ENCODE measurements at regions not wholly inside any gene's neighbourhood (a gene's known extent, or its start where the extent isn't known, plus 50 kb on each side); places are given as distances from the start of the nearest gene placed in this dataset.
"Not testable (repeated sequence)": the region's sequence is repeated elsewhere in the genome, so short reads cannot be mapped to it uniquely, and the experiment has no call there.

DNA sequence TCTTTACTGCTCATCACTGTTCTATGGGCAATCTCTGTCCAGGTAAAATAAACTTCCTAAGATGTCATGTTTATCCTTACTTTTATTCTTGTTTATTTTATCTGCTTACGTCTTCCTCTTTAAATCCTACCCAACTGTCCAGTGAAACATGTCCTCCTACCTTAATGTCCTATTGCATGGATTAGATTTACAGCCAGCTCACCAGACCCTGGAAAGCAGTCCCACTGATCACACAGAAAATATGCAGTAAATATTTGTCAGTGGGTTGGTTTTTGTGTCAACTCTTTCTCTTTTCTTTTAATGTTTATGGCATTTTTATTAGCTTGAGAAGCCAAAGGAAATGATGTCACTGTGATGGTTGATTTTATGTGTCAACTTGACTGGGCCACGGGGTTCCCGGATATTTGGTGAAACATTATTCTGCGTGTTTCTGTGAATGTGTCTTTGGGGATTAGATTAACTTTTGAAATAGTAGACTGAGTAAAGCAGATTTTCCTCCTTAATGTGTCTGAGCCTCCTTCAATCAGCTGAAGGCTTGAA, 258.3 kb downstream of the SRGAP2C start:
- DNase-seq (ENCODE audit: low spot score) = no peak

DNA sequence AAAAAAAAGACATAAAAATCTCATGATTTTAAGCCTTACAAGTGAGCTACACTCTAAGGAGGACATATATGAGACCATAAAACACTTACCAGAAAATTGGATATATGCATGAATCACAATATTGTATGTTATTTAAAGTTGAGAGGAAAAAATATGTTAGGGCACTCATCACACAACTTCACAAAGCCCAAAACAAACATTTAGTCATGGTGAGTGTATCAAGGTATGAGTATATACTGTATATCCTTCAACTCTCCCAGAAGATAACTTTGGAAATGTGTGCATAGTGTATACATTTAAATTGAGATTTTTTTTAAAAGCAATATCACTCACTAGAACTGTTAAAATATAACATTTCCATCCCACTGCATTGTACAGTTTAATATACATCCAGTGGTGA, 259.3 kb downstream of the SRGAP2C start:
- no peak for DNase-seq (ENCODE audit: low spot score)

DNA sequence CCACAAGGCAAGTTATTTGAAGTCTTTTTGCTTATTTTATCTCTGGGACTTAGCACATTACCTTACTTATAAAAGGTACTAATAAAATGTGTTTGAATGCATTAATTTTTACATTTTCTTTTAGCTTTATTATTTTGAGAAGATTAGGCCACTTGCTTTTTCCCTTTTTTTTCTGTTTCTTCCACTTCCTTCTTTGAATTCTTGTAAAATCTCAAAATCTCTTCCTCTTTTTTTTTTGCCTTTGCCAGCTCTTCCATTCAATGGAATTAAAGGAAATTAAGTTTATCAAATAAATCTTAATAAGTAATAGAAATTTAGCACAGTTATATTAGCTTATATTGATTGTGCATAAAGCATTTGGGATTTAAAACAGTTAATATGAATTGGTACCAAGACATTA, 260.9 kb downstream of the SRGAP2C start:
- no peak for DNase-seq (ENCODE audit: low spot score)

DNA sequence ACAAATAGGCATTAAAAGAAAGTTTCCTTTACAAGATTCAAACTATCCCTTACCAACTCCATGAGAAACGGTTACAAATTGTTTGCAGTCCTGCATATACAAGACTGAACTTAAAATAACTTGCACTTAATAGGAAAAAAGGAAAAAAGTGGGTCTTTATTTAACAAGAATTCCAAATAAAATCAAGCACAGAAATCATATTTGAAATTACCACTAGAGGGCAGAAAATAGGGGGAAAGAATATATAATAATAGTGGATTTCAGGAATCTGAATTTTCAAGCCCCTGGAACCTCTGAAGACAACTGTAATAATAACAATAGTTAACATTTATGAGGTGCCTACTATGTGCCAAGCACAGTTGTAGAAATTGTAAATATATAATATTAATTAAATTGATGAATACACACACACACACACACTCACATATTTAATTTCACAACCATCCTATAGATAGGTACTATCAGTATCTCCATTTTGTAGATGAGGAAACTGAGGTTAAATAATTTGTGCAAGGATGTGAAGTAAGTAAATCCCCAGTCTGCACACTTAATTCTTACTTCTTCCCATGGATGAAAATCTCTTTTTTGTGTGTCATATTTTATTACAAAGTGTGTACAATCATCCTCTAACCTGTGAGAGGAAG, 262.6 kb downstream of the SRGAP2C start:
- not testable (repeated sequence) for DNase-seq (ENCODE audit: low spot score)

DNA sequence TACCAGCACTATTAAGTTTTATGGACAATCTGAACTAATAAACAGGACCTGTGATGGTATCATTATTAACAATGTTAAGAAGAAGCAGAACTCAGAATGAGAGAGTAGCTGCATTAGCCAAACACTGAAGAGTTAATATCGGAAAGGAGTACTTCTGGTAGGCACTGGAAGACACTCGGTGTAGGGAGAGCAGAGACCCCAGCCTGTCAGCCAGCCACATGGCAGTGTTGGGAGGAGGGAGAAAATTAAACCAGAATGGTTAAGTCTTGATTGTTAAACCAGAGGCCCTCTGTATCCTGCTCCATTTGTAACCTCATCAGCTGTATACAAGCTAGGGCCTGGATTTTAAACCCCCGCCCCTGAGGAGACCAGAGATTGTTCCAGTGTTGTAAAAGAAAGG, 263.3 kb downstream of the SRGAP2C start:
- not testable (repeated sequence) for DNase-seq (ENCODE audit: low spot score)

DNA sequence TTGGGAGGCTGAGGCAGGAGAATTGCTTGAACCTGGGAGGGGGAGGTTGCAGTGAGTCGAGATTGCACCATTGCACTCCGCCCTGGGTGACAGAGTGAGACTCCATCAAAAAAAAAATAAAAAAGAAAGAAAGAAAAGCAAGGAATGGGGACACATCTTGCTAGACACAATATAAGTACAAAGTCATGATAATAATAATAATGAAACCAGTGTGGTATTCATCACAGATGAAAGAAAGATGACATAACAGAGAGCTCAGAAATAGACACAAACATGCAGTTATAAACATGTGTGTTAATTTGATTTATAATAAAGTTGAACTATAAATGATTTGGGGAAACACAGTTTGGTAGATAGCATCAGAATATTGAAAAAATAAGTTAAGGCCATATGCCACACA, 264.1 kb downstream of the SRGAP2C start:
- DNase-seq (ENCODE audit: low spot score) = no peak

DNA sequence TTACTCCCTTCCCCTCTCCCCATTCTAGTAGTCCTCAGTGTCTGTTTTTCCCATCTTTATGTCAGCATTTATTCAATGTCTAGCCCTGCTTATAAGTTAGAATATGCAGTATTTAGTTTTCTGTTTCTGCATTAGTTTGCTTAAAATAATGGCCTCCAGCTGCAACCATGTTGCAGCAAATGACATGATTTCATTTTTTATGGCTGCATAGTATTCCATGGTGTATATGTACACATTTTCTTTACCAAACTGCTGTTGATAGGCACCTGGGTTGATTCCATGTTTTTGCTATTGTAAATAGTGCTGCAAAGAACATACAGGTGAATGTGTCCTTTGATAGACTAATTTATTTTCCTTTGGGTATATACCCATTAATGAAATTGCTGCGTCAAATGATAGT, 267.7 kb downstream of the SRGAP2C start:
- DNase-seq (ENCODE audit: low spot score) = no peak

DNA sequence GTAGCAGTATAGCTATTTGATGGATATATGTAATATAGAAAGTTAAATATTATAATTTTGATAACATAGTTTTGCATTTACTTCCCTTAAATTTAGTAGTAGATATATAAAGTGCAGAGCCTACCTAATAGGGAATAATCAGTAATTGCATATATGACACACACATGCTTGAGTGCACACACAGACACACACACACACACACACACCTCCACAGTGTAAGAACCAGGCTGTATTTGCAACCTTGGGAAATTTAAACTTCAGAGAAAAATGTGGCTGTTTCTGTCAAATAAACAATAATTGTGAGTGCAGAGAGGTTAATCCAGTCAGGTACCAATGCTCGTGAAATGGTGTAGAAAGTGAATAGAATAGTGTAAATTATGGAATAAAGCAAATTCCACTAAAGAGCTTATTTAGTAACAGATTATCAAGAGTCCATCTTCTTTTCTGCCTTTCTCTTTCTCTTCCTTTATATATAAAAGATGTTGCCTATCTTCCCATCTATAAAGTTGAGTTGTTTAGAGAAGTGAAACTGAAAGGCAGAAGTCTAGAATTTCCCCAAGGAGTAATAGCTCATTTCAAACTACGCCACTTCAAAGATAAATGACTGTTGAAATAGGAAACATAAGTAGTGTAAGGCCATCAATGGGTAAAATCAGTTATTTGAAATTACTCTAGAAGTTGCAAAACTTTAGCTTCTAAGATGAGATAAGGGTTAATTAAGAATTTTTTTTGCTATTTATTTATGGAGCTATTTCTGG, 273.7 kb downstream of the SRGAP2C start:
- no peak for DNase-seq (ENCODE audit: low spot score)

DNA sequence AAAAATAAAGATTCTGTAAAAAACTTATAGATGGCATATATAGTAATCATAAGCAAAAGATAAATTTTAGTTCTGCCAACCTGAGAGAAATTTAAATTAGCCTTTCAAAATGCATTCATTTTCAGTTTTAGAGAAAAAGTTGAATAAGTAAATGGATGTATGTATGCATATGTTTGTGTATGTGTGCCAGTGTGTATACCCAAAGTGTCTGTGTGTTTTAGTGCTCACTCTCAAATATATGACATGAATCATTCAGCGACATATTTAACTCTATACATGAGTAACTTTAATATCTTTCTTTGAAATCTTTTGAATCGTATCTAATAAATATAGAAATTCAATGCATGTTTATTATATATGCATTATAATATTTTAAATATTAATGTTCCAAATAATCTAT, 274.5 kb downstream of the SRGAP2C start:
- no peak for DNase-seq (ENCODE audit: low spot score)

DNA sequence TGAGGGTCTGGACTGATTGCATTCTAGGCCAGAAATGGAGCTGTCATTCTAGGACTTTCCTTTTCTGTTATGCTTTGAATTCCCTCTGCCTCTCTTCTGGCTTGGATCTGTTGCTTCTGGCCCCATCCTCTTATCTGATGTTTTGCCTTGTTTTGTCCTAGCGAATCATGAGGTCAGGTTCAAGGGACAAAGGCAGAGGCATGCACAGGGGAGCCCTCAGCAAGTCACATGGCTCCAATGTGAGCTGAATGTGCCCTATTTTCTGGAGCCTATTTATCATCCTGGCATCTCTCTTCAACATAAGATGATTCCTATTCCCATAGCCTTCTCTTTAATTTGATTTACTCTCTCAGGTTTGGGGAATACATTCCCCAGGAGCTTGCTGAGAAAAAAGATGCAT, 284.6 kb downstream of the SRGAP2C start:
- not testable (repeated sequence) for DNase-seq (ENCODE audit: low spot score)

DNA sequence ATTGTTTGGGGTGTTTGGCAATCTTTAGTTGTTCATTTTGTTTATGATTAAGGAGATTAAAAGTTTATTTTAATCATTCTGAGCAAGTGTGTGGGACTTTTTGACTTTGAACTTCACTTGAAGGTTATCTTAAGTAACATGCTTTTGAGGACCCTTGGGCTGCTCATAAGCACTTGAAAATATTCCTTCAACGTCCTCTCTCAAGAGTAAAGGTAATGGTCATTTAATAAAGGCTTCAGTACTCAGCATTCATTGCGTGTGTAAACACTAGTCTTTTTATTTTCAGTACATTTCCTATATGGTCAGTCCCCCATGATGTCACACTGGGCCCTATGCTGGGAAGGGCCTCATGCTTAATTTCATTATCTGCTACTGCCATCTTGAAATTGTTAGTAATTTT, 285.6 kb downstream of the SRGAP2C start:
- DNase-seq (ENCODE audit: low spot score) = not testable (repeated sequence)

DNA sequence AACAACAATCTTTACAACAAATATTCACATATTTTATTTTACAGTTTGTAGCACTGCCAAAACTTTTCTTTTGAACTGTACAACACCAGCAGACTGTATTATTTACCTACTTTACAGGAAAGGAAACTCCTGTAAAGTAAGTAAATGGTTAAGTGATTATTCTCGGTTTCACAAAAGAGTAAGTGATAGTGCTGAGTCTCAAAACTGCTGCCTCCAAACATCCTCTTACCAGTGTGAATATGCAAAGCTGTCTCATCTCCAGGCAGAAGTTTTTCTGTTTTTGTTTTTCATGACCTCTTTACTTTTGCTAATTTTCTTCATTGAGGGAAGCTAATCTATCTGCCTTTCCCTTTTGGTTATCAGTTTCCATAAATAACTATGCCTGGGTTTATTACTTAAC, 286.7 kb downstream of the SRGAP2C start:
- DNase-seq (ENCODE audit: low spot score) = no peak

DNA sequence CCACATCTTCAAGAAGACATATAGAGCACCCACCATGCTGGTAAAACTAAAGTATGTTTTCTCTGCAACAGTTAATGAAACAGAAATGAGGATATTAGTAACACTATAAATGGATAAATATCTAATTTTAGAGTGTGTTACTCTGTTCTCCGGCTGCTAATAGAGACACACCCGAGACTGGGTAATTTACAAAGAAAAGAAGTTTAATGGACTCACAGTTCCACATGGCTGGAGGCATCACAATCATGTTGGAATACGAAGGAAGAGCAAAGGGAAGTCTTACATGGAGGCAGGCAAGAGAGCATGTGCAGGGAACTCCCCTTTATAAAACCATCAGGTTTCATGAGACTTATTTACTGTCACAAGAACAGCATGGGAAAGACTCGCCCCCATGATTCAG, 287.2 kb downstream of the SRGAP2C start:
- no peak for DNase-seq (ENCODE audit: low spot score)

DNA sequence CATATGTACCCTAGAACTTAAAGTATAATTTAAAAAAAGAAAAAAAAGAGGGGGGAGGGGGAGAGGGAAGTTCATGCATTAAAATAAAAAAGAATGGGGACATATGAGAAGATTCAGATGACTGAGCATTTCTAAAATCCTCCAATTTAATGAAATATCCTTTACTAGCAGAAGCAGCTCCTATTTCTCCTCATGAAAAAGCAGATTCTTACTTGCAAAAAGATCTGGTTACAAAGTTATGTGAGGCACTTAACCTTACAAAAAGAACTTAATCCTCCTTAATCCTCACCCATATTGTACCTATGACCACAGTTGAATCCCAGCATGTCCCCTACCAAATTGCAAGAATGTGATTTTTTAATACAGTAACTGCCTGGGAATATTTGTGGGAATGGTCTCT, 298.5 kb downstream of the SRGAP2C start:
- DNase-seq (ENCODE audit: low spot score) = no peak

DNA sequence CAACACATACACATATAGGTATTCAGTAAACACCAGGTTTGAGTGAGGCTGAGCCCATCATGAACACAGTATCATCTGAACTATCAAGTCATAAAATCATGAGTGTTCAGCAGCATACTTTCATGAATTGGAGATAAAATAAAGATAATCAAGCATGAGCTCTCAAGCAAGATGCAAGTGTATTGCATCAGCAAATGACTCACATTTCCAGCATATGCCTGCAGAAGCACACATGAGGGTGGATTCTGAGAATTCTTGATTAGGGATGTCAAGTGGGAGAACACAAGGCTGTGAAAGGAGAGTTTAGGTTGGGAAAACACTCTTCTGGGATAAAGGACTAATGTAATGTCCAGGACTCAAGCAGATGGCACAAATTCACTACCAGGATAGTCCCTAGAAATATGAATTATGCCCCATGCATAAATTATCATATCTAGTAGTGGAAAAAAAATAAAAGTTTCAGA, 299.2 kb downstream of the SRGAP2C start:
- DNase-seq (ENCODE audit: low spot score) = peak; percentile 63

DNA sequence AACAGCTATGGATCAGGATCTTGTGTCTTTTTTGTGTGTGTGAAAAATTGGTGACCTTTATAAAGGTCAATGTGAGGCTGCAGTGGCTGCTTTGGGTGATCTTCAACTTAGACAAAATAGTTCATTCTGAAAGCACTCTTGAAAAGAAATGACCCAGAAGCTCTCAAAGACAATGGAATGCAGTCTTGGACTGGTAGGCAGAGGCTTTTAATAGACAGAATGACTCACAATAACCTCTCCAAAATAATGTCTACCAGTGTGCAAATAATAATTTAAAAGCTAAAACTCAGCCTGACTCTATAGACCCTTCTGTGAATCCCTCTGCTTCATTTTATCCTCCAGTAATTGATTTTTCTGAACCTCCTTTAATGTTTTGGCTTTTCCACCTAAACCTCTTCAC, 310.0 kb downstream of the SRGAP2C start:
- DNase-seq (ENCODE audit: low spot score) = not testable (repeated sequence)

DNA sequence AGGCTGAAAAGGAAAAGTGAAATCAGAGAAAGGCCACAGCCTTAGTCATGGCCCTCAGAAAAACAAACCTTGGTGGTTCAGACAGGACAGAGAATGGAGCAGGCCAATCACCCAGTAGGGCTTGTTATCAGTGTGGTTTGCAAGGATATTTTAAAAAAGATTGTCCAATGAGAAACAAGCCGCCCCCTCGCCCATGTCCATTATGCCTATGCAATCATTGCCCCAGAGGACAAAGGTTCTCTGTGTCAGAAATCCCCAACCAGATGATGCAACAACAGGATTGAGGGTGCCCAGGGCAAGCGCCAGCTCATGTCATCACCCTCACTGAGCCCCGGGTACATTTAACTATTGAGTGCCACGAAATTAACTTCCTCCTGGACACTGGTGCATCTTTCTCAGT, 326.7 kb downstream of the SRGAP2C start:
- not testable (repeated sequence) for DNase-seq (ENCODE audit: low spot score)

DNA sequence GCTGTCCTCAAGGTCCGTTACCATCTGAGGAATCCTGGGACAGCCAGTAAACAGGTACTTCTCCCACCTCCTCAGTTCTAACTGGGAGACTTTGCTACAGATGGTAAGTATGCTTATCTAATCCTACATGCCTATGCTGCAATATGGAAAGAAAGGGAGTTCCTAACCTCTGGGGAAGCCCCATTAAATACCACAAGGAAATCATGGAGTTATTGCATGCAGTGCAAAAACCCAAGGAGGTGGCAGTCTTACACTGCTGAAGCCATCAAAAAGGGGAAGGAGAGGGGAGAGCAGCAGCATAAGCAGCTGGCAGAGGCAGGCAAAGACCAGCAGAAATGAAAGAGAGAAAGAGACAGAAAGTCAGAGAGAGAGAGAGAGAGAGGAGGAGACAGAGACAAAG, 327.1 kb downstream of the SRGAP2C start:
- not testable (repeated sequence) for DNase-seq (ENCODE audit: low spot score)

DNA sequence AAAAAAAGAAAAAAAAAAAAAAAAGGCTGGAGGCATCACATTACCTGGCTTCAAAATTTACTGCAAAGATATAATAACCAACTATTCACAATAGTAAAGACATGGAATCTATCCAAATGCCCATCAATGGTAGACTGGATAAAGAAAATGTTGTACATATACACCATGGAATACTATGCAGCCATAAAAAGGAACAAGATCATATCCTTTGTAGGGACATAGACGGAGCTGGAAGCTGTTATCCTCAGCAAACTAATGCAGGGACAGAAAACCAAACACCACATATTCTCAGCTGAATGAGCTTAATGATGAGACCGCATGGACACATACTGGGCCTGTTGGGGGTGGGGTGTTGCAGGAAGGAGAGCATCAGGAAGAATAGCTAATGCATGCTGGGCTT, 330.5 kb downstream of the SRGAP2C start:
- no peak for DNase-seq (ENCODE audit: low spot score)

DNA sequence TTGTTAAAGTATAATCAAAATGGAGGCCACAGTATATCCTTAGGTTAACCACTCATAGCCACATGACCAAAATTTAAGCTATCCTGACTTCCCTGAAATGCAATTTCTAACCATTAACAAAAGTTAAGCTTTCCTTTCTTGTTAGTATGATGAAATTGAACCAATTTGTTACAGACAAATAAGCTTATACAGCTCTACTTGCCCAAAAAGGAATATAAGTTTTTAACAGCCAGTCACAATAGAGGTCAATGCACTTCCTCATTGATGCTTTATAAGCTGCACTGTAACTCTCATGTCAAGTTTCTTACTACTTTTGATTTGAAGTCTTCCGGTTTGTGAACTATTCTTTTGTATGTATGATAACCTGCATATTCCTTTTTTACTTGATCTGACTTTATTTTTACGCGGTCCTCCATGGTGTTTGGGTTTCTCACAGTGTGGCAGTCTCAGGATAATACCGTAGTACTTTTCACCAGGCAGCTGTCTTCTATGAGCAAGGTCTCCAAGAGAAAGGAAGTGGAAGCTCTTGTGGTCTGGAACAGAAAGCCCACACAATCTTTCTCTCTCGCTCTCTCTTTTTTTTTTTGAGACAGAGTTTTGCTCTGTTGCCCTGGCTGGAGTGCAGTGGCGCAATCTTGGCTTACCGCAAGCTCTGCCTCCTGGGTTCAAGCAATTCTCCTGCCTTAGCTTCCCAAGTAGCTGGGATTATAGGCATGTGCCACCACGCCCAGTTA, 331.6 kb downstream of the SRGAP2C start:
- no peak for DNase-seq (ENCODE audit: low spot score)

DNA sequence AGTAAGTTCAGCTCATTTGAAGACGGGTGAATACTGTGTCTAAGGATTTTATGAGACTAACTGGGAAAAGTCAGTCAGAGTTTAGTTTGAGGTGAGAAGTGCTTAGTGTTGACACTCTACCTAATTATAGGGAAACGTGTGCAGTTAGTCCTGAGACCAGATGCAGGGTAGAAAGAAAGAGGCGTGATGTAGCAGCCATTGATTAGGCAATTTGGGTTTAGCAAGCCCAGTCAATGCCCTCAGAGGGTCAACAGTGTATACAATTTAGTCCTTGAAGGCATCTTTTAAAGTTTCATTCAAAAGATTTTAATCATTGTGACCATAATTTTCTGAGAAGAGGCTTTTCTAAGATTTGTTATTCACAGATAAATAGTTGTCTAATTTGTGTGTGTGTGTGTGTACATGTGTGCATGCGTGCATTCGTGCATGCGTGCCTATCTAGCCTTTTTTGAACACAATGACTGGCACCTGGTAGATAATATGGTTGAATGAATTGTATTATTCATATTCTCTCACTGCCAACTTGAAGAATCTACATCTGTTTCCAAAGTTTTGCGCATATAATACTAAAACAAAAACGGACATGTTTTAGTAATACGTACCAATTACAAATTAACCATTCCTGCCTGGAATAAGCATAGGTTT, 332.9 kb downstream of the SRGAP2C start:
- DNase-seq (ENCODE audit: low spot score) = no peak

DNA sequence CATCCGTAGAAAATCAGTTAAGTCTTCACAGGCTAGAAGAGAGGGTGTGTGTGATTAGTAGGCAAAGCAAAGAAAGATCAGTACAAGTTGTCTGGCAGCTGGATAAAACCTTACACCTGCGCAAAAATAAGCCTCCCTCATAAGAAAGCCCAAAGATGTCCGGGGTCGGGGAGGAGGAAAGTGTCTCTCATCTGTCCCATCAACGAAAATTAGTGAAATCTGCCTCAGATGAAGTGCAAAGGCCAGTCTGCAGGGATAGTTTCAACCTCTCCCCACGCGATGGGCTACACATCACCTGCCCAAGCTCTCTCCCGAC, 333.9 kb downstream of the SRGAP2C start:
- no peak for DNase-seq (ENCODE audit: low spot score)
